GM10266 (cell line): ENCODE measurements at regions not wholly inside any gene's neighbourhood (a gene's known extent, or its start where the extent isn't known, plus 50 kb on each side); places are given as distances from the start of the nearest gene placed in this dataset.

Experiments used
- DNase-seq: peaks from one replicate; pipeline ENCODE4 v3.0.0; 2012; ENCODE audit errors: extremely low spot score
- TF ChIP-seq, protein P1 (sequence below): IDR thresholded peaks from 2 replicates; pipeline ENCODE4 v1.5.1; 2012; ENCODE audit warnings: mild to moderate bottlenecking, low read depth; ENCODE audit not compliant: control insufficient read depth, insufficient read depth; ENCODE audit errors: missing control alignments

GRCh38 chr10:3235395-3235794 lies 62.8 kb upstream of the PITRM1 start:
- TF ChIP-seq, protein P1, sequence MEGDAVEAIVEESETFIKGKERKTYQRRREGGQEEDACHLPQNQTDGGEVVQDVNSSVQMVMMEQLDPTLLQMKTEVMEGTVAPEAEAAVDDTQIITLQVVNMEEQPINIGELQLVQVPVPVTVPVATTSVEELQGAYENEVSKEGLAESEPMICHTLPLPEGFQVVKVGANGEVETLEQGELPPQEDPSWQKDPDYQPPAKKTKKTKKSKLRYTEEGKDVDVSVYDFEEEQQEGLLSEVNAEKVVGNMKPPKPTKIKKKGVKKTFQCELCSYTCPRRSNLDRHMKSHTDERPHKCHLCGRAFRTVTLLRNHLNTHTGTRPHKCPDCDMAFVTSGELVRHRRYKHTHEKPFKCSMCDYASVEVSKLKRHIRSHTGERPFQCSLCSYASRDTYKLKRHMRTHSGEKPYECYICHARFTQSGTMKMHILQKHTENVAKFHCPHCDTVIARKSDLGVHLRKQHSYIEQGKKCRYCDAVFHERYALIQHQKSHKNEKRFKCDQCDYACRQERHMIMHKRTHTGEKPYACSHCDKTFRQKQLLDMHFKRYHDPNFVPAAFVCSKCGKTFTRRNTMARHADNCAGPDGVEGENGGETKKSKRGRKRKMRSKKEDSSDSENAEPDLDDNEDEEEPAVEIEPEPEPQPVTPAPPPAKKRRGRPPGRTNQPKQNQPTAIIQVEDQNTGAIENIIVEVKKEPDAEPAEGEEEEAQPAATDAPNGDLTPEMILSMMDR = no peak
- DNase-seq = no peak

DNA sequence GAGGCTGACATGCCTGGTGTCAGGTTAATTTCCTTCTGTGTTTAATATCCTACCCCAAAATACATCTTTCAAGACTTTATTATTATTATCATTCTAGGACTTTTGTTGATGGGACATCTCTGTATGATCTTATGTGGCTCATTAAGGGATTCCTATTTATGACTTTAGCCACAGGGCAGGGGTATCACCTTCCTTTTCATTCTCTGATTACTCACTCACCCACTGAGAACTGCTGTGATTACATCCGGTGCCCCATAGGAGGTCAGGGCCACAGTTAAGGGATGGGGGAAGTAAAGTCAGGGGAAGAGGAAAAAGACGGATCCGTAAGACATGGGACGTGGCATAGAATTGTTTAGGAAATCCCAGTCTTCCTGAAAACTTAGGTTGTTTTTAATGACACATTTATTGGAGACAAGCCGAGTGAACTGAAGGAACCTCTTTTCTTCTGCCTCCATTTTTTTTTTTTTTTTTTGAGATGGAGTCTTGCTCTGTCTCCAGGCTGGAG lies 61.0 kb upstream of the PITRM1 start:
- TF ChIP-seq, protein P1 = no peak
- no peak for DNase-seq

DNA sequence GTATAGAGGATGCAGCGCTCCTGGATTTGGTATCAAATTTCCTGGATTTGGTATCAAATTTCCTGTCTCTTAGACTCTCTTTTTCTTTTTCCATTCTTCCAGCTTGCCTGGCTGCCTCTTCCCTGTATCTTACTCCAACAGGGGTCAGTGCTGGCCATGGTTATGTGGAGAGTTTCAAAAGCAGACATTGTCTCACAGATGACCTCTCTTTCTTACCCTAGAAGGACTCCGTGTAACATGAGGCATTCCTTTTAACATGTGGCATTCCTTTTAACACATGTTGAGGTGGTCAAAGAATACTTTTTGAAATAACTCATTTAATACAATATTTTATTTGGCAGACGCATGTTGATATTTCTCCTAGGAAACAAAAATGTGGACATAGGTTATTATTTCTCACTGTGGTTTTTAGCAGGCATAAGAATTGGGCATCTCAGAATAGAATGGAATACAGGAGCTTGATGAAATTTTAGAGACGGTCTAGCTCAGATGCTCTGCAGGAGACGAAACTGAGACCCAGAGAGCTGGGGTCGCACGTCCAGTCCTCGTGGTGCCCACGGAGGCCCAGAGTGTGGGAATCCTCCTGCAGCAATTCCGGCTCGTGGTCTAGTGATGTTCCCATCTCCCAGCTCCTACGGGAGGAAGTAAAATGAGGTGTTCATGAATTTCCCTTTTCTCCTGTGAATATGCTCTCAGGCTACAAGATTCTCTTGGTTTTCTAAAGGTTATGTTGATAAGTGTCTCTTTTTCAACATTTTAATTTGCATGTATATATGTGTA lies 59.6 kb upstream of the PITRM1 start:
- no peak for DNase-seq
- TF ChIP-seq, protein P1 = no peak

GRCh38 chr10:3229815-3230214 lies 57.2 kb upstream of the PITRM1 start:
- TF ChIP-seq, protein P1 = no peak
- DNase-seq = no peak

GRCh38 chr10:3228629-3228945 lies 56.0 kb upstream of the PITRM1 start:
- TF ChIP-seq, protein P1 = no peak
- no peak for DNase-seq

DNA sequence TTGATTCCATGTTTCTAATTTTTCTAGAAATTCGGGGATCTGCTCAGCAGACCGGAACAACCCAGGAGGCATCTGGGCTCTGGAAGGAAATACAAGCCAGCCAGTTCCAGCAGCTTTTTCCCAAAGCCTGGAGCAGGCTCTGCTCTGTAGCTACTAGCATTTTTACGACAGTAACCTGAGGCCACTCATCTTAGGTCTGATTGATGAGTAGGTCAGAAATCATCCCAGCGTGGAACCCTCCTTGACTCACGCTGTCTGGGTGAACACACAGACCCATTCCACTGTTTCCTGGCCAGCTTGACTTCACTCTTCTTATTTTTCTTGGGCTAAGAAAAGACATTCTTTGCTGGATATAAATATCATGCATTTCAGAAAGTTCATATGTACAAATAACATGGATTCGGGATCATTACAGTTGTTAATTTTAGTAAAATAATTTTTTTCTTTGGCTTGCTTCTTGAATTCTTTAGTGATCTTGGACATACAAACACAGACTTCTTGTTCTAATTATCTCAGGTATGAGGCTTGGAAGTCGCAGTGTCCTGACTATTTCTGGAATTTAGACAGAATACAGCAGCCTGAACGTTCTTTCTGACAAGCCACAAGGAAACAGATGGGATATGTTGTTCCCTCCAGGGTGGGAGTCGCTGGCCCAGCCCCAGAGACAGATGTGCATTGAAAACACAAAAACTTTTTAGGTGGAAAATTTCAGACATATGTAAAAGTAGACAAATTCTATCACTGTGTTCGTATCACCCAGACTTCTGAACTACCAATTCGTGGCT lies 54.6 kb upstream of the PITRM1 start:
- TF ChIP-seq, protein P1 = no peak
- DNase-seq = no peak

DNA sequence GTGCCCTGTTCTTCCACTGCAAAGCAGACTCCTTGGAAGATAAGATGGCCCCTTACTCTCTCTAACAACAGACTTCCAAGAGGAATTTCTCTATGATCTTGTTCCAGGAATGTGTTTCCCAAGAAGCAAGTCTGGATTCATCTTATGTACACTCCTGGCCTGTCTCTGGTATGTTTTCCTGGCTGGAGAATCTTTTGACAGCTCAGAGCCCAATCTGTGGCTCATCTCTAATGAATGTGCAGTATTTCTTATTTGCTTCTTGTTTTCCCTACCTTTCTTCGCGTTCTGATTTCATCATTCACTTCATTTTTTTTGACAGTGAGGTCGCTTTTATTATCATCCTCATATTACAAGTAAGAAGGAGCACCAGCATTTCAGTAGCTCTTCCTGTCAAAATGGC lies 53.0 kb upstream of the PITRM1 start:
- no peak for DNase-seq
- TF ChIP-seq, protein P1 = no peak
